Bronchial epithelial cell (primary cell): ENCODE measurements at regions not wholly inside any gene's neighbourhood (a gene's known extent, or its start where the extent isn't known, plus 50 kb on each side); places are given as distances from the start of the nearest gene placed in this dataset.
A peak's percentile ranks its signal among the peaks of the same experiment; 100 is the strongest.

Source experiments
- DNase-seq: peaks from one replicate; pipeline ENCODE4 v3.0.0-alpha.2; 2010; ENCODE audit warnings: low read depth
- FAIRE-seq: peaks from 2 replicates; lab custom pipeline; 2011; peaks lifted over from hg19 to GRCh38; lab: Jason Lieb, UNC
- H3K27me3 ChIP-seq: 2 replicates; pipeline ENCODE4 v1.5.1; 2011; ENCODE audit warnings: low read length; ENCODE audit not compliant: control insufficient read depth, insufficient read depth
- H3K36me3 ChIP-seq: 2 replicates; pipeline ENCODE4 v1.5.1; 2011; ENCODE audit warnings: low read length; ENCODE audit not compliant: control insufficient read depth, insufficient read depth
- H3K4me3 ChIP-seq: 2 replicates; pipeline ENCODE4 v1.5.1; 2011; ENCODE audit warnings: mild to moderate bottlenecking, low read depth, low read length, control low read depth
- TF ChIP-seq, protein P1 (sequence below): IDR thresholded peaks from 2 replicates; pipeline ENCODE4 v1.5.1; 2011; ENCODE audit warnings: mild to moderate bottlenecking, moderate library complexity, low read length, control low read depth, inconsistent platforms; ENCODE audit not compliant: insufficient read depth, severe bottlenecking

DNA sequence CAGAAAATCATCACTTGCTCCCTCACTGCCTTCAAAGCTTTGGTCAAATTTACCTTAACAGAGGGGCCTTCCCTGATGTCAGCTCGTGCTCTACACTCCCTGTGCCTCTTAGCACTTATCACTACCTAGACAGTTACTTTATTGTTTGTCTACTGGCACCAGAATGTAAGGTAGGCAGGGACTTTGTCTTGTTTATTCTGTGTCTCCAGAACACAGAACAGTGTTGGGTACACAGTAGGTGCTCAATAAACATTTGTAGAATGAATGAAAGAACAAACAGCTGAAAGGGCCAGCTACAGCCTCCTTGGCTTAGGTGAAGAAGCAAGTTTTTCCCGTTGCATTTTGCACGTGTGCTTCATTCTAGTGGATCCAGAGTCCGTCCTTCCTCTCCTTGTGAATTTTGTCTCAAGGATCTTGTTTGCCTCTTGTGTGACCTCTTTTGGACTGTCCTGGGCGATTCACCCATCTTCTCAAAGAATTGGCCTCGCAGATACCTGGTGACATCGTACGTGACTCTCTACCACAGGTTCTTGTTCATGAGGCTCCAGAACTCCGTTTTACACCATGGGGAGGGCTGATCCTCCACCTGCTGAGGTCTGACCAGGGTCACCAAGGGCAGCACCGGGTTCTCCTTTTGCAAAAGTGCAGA lies 84.2 kb upstream of the ARMC2 start:
- no peaks in the 10 kb centered on the region for H3K36me3 ChIP-seq
- FAIRE-seq = no peak
- TF ChIP-seq, protein P1, sequence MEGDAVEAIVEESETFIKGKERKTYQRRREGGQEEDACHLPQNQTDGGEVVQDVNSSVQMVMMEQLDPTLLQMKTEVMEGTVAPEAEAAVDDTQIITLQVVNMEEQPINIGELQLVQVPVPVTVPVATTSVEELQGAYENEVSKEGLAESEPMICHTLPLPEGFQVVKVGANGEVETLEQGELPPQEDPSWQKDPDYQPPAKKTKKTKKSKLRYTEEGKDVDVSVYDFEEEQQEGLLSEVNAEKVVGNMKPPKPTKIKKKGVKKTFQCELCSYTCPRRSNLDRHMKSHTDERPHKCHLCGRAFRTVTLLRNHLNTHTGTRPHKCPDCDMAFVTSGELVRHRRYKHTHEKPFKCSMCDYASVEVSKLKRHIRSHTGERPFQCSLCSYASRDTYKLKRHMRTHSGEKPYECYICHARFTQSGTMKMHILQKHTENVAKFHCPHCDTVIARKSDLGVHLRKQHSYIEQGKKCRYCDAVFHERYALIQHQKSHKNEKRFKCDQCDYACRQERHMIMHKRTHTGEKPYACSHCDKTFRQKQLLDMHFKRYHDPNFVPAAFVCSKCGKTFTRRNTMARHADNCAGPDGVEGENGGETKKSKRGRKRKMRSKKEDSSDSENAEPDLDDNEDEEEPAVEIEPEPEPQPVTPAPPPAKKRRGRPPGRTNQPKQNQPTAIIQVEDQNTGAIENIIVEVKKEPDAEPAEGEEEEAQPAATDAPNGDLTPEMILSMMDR = no peak
- H3K27me3 ChIP-seq = no peaks in the 10 kb centered on the region
- H3K4me3 ChIP-seq = no peak overlapping the region
- no peak for DNase-seq

DNA sequence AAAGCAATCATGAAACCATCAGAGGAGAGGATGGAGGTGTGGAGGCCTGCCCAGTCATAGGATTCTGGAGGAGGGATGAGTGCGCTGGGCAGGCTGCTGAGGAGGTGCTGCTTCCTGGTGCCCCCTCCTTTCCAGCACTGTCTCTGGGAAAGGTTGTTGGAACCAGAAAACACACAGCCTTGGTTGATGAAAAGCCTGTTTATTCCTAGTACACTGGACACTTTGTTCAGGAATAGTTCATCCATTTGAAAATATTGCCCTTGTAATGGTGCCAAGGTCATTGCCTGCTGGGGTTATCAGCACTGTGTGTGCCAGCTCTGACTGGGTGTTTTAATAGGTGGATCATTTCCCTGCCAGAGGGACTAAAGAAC lies 83.7 kb upstream of the ARMC2 start:
- Histone ChIP-seq H3K36me3 (no peaks in the 10 kb centered on the region), H3K27me3 (no peaks in the 10 kb centered on the region), H3K4me3 (no peak overlapping the region)
- DNase-seq (no peak), FAIRE-seq (no peak)
- TF ChIP-seq, protein P1 = no peak

DNA sequence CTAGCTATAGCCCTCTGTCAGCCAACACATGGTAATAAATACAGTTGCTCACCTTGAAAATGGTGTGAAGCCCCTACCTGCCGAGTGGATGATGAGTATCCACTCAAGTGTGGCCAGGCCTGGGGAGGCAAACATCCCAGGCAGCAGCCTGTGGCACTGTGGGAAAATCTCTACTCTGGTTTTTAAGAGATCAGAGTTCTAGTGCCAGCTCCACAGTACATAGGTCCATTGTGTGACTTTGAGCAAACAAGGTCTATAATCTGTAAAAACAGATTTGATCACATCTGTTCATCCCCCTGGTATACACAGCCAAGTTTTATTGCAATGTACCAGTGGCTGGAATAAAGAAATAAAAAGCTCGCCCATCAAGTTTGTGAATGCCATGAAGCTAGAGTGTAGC lies 82.7 kb upstream of the ARMC2 start:
- FAIRE-seq (no peak), DNase-seq (no peak)
- TF ChIP-seq, protein P1 = no peak
- no peaks in the 10 kb centered on the region for H3K36me3 ChIP-seq
- H3K4me3 ChIP-seq = no peak overlapping the region
- H3K27me3 ChIP-seq = no peaks in the 10 kb centered on the region

DNA sequence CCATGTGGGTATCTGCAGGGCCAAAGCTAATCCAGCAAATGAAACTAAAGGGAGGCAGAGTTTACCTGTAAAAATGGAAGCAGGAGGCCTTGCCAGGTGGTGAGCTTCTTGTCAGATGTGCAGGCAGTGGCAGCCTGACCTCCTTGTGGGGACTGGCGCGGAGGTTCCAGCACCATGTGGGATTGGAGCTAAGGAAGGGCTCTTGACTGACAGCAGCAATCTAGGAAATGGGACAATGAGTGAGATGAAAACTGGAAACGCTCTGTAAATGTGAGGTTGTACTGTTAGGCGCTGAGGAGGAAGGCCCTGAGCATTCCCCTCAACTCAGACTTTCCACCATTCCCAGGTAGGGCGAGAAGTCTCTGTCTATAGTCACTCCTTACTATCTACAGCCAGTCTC lies 81.8 kb upstream of the ARMC2 start:
- TF ChIP-seq, protein P1 = no peak
- FAIRE-seq = no peak

DNA sequence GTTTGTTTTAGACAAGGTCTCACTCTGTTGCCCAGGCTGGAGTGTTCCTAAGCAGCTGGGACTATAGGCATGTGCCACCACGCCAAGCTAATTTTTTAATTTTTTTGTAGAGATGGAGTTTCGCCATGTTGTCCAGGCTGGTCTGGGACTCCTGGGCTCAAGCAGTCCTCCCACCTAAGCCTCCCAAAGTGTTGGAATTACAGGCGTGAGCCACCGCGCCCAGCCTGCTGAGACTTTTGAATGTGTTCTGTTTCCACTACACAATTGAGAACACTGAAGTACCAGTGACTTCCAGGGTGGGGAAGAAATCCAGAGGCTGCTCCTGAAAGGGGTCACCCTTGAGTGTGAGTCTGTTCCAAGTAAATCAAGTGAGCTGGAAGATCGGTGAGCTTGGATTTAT lies 81.3 kb upstream of the ARMC2 start:
- Histone ChIP-seq H3K4me3 (no peak overlapping the region), H3K27me3 (no peaks in the 10 kb centered on the region), H3K36me3 (no peaks in the 10 kb centered on the region)
- no peak for DNase-seq
- TF ChIP-seq, protein P1 = no peak
- FAIRE-seq = no peak

More for the DNA sequence above, 81.8 kb upstream of the ARMC2 start:
- Histone ChIP-seq H3K36me3 (no peaks in the 10 kb centered on the region), H3K4me3 (no peak overlapping the region), H3K27me3 (no peaks in the 10 kb centered on the region)
- no peak for DNase-seq

DNA sequence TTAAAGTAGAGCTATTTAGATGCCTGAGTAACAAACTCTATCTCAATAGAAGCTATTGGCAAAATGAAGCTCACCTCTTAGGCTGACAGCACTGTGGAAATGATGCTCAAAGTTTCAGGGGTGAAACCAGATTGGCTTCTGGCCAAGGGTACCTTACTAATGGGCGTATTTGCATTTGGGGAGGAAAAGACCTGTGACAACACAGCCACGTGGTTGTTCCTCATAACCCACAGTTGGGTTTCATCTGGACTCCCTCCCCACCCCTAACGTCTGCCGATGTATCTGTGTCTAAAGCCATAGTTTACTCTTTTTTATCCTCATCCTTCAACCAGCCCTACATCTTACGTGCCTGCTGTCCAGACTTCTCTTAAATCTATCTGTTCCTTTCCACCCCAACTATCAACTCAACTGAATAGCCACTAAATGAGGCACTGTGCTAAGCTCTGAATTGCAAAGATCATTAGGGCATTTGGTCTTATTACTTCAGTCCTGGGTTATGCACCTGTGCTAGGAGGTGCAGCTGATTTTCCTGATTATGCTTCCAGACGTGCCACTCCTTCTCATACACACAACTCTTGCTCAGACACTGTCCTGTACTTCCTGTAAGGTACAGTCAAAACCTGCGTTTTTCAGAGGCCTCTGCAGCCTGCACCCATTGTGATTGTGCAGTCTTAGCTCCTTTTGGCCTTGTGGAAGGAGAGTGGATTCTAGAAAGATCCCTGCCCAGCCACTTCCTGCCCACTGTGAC lies 80.6 kb upstream of the ARMC2 start:
- no peak for DNase-seq
- FAIRE-seq = peak; percentile 79
- Histone ChIP-seq H3K27me3 (no peaks in the 10 kb centered on the region), H3K4me3 (no peak overlapping the region), H3K36me3 (no peaks in the 10 kb centered on the region)
- TF ChIP-seq, protein P1 = no peak
